HG02571 (cell line): ENCODE measurements at regions not wholly inside any gene's neighbourhood (a gene's known extent, or its start where the extent isn't known, plus 50 kb on each side); places are given as distances from the start of the nearest gene placed in this dataset.
"Not testable (repeated sequence)": the region's sequence is repeated elsewhere in the genome, so short reads cannot be mapped to it uniquely, and the experiment has no call there.

ENCODE experiments used
- ATAC-seq: cut with Tn5 transposase; IDR thresholded peaks from one replicate; pipeline ENCODE4 v1.9.1; 2021; ENCODE audit warnings: mild to moderate bottlenecking, moderate library complexity; ENCODE audit not compliant: unreplicated experiment

- no peak for ATAC-seq
Measured at GRCh38 chr3:162512488-162512887, 1015.9 kb downstream of the OTOL1 start.

GRCh38 chr3:162517110-162517509, 1020.5 kb downstream of the OTOL1 start:
- ATAC-seq, result no peak

GRCh38 chr3:162521669-162522068, 1025.1 kb downstream of the OTOL1 start:
- no peak for ATAC-seq

DNA sequence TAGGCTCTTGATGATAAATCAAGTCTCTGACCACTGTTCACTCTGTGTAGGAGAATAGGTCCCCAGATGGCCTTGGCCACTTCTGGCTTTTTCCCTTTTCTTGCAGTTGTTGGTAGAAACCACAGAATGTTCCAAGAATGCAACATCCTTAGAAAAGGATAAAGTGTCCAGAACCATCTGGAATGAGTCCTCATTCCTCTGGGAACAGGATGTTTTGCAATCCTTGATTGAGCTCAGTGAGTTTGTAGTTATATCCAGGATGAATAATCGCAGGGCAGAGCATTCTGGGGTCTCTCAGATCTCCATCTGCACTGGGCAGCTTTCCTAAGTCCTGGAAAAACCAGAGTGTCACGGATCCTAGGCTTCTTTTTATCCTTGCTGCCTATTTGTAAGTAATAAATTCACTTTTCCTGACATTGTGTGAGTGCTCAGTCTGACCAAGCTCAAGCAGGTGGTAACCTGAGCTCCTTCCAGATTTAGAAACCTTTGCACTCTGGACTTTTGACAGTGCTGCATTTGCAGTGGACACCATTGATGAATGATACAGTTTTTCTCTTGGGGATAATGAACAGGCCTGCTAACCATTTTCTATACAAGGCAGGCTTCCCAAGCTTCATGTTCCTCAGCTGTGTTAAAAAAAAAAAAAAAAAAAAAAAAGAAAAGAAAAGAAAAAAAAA, 1028.6 kb downstream of the OTOL1 start:
- ATAC-seq, result no peak

GRCh38 chr3:162525771-162526170, 1029.2 kb downstream of the OTOL1 start:
- no peak for ATAC-seq

DNA sequence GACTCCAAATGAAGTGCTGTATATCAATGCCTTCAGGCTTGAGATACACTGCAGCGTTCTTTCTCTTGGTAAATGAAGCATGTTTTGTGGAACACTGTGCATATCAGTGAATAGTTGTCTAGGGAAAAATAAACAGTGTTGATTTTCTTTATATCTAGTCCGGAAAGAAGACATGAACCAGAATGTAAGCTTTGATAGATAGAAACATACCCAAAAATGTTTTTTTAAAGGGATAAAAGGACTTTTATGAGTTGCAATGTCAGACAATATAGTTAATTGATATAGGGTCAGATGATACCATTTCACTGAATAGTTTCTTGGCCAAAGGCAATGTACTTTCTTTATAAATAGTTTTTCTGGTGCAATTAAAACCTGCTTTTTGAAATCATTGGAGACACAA, 1037.8 kb downstream of the OTOL1 start:
- ATAC-seq, result no peak

- no peak for ATAC-seq
Measured at GRCh38 chr3:162538491-162538890, 1041.9 kb downstream of the OTOL1 start.

DNA sequence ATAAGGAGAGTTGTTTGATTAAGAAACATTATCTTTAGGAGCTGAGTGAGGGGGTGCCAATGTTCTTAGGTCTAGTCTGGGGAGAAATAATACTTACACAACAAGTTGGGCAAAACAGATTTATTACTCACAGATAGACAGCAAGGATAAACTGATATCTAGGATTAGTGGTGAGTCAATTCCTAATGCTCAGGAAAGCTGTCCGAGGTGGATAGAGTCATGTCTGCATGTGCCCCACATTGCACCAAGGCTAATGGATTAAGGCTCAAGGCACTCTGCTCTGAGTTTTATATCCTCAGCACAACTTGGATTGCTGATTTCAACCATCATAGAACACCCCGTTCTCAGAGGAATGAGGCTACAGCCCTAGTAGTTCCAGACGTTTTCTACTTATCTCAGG, 1042.3 kb downstream of the OTOL1 start:
- ATAC-seq, result no peak

DNA sequence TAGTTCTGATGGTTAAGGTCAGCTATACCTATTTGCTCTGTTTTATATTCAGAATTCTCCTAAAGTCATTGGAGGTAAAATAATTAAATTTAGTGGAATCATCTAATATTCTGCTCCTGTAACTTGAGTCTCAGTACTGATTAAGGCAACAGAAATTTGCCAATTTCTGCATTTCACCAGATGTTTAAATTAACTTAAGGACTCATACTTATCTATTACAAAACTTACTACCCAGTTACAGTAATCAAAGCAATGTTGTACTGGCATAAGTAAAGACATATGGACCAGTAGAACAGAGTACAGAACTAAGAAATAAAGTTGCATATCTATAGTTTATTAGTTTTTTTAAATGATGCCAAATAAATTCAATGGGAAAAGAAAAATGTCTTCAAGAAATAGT, 1043.8 kb downstream of the OTOL1 start:
- ATAC-seq, result no peak

DNA sequence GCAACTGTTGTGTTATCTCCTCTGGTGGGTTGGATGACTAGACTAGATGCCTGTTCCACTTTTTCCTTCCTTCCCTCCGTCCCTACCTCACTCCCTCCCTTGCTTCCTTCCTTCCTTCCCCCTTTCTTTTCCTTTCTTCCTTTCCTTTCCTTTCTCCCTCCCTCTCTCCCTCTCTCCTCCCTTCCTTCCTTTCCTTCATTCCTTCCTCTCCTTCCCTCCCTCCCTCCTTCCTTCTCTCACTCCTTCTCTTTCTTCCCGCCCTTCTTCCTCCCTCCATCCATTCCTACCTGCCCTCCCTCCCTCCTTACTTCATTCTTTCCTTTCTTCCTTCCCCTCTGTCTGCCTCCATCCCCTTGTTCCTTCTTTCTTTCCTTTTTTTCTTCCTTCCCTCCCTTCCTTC, 1045.3 kb downstream of the OTOL1 start:
- no peak for ATAC-seq

GRCh38 chr3:162544246-162544645, 1047.6 kb downstream of the OTOL1 start:
- no peak for ATAC-seq

DNA sequence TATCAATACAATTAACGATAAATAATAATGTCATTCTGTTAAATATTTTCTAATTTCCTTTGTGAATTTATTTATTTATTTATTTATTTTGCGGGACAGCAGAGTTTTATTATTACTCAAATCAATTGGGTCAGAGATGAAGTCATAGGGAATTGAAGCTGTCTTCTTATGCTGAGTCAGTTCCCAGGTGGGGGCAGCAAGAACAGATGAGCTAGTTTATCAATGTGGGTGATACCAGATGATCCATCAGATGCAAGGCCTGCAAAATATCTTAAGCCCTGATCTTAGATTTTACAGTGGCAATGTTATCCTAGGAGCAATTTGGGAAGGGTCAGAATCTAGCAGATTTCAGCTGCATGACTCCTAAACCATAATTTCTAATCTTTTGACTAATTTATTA, 1050.3 kb downstream of the OTOL1 start:
- no peak for ATAC-seq

DNA sequence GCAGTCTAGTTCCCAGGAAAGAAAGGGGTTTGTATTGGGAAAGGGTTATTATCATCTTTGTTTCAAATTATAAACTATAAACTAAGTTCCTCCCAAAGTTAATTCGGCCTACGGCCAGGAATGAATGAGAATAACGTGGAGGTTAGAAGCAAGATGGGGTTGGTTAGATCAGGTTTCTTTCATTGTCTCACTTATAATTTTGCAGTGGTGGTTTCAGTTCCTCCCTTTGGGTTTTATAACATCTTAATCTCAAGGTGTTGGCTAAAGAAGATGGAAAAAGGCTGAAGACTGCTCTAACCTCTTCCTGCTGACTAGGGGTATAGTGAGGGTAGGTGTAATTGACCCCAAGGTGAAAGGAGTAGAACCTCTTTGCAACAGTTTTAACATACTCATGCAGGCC, 1050.7 kb downstream of the OTOL1 start:
- ATAC-seq, result no peak

DNA sequence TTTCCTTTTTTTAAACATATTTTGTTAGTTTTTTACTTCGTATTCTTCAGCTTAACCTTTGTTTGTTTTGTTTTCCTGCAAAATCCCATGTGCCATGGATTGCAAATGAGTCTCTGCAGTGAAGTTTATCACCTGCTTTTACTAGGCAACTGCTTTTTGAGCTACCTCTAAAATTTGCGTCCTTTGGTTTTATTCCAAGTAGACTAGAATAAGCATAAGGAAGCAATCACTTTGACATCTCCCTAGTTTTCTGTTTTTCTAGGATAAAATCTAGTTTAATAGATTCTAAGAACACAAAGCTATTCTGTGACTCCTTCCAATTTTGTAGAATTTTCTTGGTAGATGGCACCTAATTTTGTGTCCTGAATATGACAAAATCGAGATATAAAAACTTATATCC, 1059.2 kb downstream of the OTOL1 start:
- no peak for ATAC-seq

GRCh38 chr3:162558016-162558415, 1061.4 kb downstream of the OTOL1 start:
- ATAC-seq, result no peak

DNA sequence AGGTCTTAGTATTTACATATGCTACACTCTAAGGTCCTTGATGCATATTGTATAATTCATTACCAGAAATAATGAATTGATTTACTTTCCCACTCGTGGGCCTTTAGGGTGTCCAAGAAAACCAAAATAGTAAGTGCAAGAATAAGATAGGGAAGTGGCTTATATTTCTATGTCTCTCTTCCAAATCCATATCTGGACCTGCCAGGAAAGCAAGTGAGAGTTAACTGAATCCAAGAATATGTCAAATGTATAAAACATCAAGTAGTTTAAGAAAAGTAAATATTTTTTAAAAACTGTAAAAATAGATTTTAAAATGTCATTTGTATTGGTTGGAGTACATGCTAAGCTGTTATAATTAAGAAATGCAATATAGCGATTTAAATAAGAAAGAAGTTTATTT, 1072.1 kb downstream of the OTOL1 start:
- ATAC-seq, result no peak

DNA sequence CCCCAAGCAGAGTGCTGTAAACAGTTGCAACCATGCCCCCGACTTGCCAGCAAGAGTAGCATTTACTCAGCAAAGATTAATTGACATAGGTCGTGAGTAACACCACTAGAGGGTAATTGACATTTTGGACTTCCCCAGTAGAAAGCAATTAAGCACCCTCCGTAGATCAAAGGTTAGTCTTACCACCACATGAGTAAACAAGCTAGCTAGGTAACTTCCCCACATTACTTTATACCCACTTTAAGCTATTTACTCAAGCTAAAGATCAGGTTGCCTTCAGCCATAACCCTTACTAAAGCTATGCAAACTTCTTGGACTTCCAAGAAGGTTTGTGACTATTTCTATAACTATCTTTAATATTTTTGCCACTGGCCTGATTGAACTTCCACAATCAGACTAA, 1072.7 kb downstream of the OTOL1 start:
- ATAC-seq, result no peak

GRCh38 chr3:162584986-162585385, 1088.4 kb downstream of the OTOL1 start:
- no peak for ATAC-seq

DNA sequence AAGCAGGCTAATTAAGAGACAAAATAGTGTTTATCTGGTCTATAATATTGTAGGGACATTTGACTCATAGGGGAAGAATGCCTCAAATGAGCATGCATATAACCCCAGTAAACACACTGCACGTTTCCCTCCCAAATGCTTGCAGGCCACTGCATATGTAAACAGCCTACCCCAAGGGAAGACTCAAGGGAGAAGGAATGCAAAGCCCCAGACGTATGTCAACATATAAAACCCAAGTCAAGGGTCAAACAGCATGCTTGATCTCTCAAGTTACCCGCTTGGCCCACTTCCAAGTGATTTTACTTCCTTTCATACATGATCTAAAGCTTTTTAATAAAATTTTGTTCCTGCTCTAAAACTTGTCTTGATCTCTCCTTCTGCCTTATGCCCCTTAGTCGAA, 1090.0 kb downstream of the OTOL1 start:
- ATAC-seq, result no peak

GRCh38 chr3:162597226-162597625, 1100.6 kb downstream of the OTOL1 start:
- no peak for ATAC-seq

DNA sequence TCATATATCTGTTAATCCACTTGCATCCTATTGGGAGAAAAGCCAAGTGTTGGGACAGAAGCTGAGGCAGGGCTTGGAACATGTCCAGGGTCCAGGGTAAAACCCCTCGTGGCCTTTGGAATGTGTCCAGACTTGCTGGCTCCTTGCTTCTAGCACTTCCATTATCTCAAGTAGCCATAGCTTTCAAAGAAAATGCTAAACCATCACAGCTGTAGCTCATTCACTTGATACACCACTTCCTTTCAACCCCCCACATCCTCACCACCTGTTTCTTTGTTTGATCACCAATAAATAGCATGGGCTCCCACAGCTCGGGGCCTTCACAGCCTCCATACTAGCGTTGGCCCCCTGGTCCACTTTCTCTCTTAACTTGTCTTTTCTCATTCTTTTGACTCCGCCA, 1101.9 kb downstream of the OTOL1 start:
- ATAC-seq, result not testable (repeated sequence)

DNA sequence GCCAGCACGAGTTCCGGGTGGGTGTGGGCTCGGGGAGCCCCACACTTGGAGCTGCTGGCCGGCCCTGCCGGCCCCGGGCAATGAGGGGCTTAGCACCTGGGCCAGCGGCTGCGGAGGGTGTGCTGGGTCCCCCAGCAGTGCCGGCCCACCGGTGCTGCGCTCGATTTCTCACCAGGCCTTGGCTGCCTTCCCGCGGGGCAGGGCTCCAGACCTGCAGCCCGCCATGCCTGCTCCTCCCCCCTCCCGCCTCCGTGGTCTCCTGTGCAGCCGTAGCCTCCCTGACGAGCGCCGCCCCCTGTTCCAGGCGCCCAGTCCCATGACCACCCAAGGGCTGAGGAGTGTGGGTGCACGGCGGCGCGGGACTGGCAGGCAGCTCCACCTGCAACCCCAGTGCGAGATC, 1103.1 kb downstream of the OTOL1 start:
- ATAC-seq, result not testable (repeated sequence)

- ATAC-seq, result no peak
Measured at GRCh38 chr3:162601101-162601670, 1104.6 kb downstream of the OTOL1 start.
